Natural killer cell (primary cell): ENCODE measurements at regions not wholly inside any gene's neighbourhood (a gene's known extent, or its start where the extent isn't known, plus 50 kb on each side); places are given as distances from the start of the nearest gene placed in this dataset.

ENCODE experiments used
- ATAC-seq, 3 donors: fragments of 150-1000 bp in 2 of 3; fragments of 200-7000 bp in 1 of 3; cut with Tn5 transposase; 1 replicate in 1 of 3; 2 replicates in 2 of 3; pipeline ENCODE4 v1.10.0; 2021; ENCODE audit warnings: mild to moderate bottlenecking in 2 of 3, moderate library complexity in 2 of 3
- DNase-seq, 2 donors: peaks; one replicate each; pipeline versions ENCODE4 v3.0.0 to v3.0.0-alpha.2; 2013 to 2021; ENCODE audit warnings: mixed read lengths in 1 of 2
- H3K27ac ChIP-seq: one replicate; pipeline ENCODE4 v1.5.1; 2013; ENCODE audit warnings: mild to moderate bottlenecking, low read length
- H3K27me3 ChIP-seq: one replicate; pipeline ENCODE4 v1.6.1; 2013; ENCODE audit warnings: low read length; ENCODE audit not compliant: control insufficient read depth, insufficient read depth
- H3K36me3 ChIP-seq: one replicate; pipeline ENCODE4 v1.6.1; 2013; ENCODE audit warnings: low read length; ENCODE audit not compliant: control insufficient read depth, insufficient read depth
- H3K4me1 ChIP-seq: one replicate; pipeline ENCODE4 v1.6.1; 2013; ENCODE audit warnings: low read length; ENCODE audit not compliant: control insufficient read depth, insufficient read depth
- H3K4me3 ChIP-seq: one replicate; pipeline ENCODE4 v1.5.1; 2013; ENCODE audit warnings: low read length
- H3K9me3 ChIP-seq: one replicate; pipeline ENCODE4 v1.6.1; 2013; ENCODE audit warnings: low read length; ENCODE audit not compliant: control insufficient read depth, insufficient read depth
- H3K27ac Mint-ChIP-seq, 2 donors: one replicate each; pipeline ENCODE4 v1.8.0; 2022; ENCODE audit warnings: mild to moderate bottlenecking in 2 of 2, mixed read lengths in 2 of 2, moderate library complexity in 1 of 2
- H3K27me3 Mint-ChIP-seq, 2 donors: one replicate each; pipeline ENCODE4 v1.8.0; 2022; ENCODE audit warnings: low read depth in 2 of 2, mixed read lengths in 2 of 2
- H3K36me3 Mint-ChIP-seq: one replicate; pipeline ENCODE4 v1.8.0; 2022; ENCODE audit warnings: mixed read lengths
- H3K4me1 Mint-ChIP-seq, 2 donors: one replicate each; pipeline ENCODE4 v1.8.0; 2022; ENCODE audit warnings: mixed read lengths in 2 of 2
- H3K4me3 Mint-ChIP-seq: one replicate; pipeline ENCODE4 v1.8.0; 2022; ENCODE audit warnings: mild to moderate bottlenecking, moderate library complexity, mixed read lengths
- H3K9me3 Mint-ChIP-seq, 2 donors: one replicate each; pipeline ENCODE4 v1.8.0; 2022; ENCODE audit warnings: mixed read lengths in 2 of 2
- CTCF ChIP-seq: fragments of 200-600 bp; IDR thresholded peaks from one replicate; pipeline ENCODE4 v1.8.0; 2022; ENCODE audit warnings: antibody characterized with exemption
- WGBS: methylation state at CpG from one replicate; pipeline ENCODE4 v1.1.7; 2013; ENCODE audit warnings: missing lambda C conversion rate; ENCODE audit not compliant: insufficient coverage; 5-methylcytosine and 5-hydroxymethylcytosine counted together
- intact Hi-C: fragments of 100-400 bp; cut with micrococcal nuclease; formaldehyde crosslinking; loops from one replicate; pipeline ENCODE4 v1.14.2; 2022

DNA sequence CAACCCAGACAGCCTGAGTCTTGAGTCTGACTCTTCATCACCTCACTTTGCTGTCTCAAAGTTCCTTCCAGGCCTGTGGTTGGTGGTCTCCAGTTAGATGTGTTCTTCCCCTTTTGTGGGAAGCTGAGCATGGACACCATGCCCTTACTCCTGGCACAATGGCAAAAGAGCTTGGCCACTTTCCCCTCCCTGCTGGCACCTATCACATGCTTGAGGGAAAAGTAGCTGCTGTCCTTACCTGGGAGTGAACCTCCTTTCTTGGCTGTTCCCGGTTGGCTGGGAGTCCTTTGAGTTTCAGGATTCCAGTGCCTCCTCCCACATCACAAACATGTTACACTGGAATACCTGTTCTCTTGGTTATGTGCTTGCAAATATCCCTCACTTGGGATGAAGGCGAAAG lies 97.8 kb downstream of the GATA6 start:
- no peak overlapping the region for H3K27ac ChIP-seq
- ATAC-seq (no peak), DNase-seq (no peak)
- Mint-ChIP-seq H3K27ac (peak overlapping the region in 1 of 2 donors; percentile 41), H3K4me3 (no peak overlapping the region), H3K9me3 (no peaks in the 10 kb centered on the region), H3K27me3 (peaks cover 28 to 36% of the 10 kb centered on the region in 2 donors), H3K36me3 (peaks cover 15% of the 10 kb centered on the region), H3K4me1 (peaks cover 29% of the 10 kb centered on the region in 2 donors)
- no peaks in the 10 kb centered on the region for H3K9me3 ChIP-seq
- H3K4me1 ChIP-seq: peaks cover 25% of the 10 kb centered on the region
- no peak for TF ChIP-seq CTCF
- 88% methylated on average over 2 of the region's 2 CpGs for WGBS
- H3K4me3 ChIP-seq: no peak overlapping the region
- no peaks in the 10 kb centered on the region for H3K36me3 ChIP-seq
- no peaks in the 10 kb centered on the region for H3K27me3 ChIP-seq
- intact Hi-C loops: loop anchor here (10.0 kb wide), 1 partner anchor 102 kb away; the partner anchor contains the start of gene GATA6

- H3K9me3 Mint-ChIP-seq: no peaks in the 10 kb centered on the region
- no peaks in the 10 kb centered on the region for H3K36me3 ChIP-seq
- H3K4me3 Mint-ChIP-seq: no peak overlapping the region
- no peaks in the 10 kb centered on the region for H3K9me3 ChIP-seq
- no peak for TF ChIP-seq CTCF
- no peak overlapping the region for H3K27ac ChIP-seq
- no peaks in the 10 kb centered on the region for H3K27me3 ChIP-seq
- no peak overlapping the region for H3K27ac Mint-ChIP-seq
- DNase-seq: no peak
- intact Hi-C loops: loop anchor here (10.0 kb wide), 1 partner anchor 101 kb away; the partner anchor contains the start of gene GATA6
- H3K27me3 Mint-ChIP-seq: peaks cover 22 to 27% of the 10 kb centered on the region in 2 donors
- H3K36me3 Mint-ChIP-seq: peaks cover 15% of the 10 kb centered on the region
- H3K4me3 ChIP-seq: no peak overlapping the region
- peaks cover 38% of the 10 kb centered on the region in 2 donors for H3K4me1 Mint-ChIP-seq
- WGBS: 96% methylated on average over 4 of the region's 4 CpGs
- ATAC-seq: no peak
- H3K4me1 ChIP-seq: peaks cover 29% of the 10 kb centered on the region
Measured at GRCh38 chr18:22265838-22266237, 96.4 kb downstream of the GATA6 start.

DNA sequence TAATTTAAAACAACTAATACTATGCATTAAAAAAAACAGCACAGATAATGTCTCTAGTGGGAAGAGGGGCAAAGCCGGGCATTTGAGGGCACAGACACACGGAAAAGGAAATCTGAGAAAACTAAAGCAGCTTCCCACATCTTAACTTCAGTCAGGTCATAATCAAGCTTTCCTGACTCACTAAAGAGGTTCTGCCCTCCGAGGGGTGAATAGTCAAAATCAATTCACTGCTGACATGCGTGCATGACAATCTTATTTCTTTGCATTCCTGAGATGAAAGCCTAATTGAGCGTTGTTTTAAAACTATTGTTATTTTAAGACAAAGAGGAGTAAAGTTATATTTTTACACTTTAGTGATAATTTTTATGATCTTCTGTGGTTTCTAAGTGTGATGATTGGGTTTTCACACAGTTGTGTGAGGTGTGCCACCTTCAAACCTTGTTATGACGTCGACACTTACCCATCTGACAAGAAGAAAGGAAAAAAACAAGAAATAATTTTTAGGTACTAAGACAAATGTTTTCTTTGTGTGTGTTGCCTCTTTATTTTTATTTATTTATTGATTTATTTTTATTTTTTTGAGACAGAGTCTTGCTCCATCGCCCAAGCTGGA lies 90.9 kb downstream of the GATA6 start:
- H3K27ac ChIP-seq: peak overlapping the region; percentile 66
- ATAC-seq (peak; percentile 78 to 91 (median 80)), DNase-seq (peak; percentile 54 to 74)
- H3K4me1 Mint-ChIP-seq: peaks cover 56 to 65% of the 10 kb centered on the region in 2 donors
- H3K4me1 ChIP-seq: peaks cover 42% of the 10 kb centered on the region
- H3K4me3 Mint-ChIP-seq: peak overlapping the region; percentile 56
- H3K27me3 Mint-ChIP-seq: peaks cover 31 to 34% of the 10 kb centered on the region in 2 donors
- WGBS: 53% methylated on average over 6 of the region's 8 CpGs
- no peaks in the 10 kb centered on the region for H3K36me3 ChIP-seq
- H3K9me3 ChIP-seq: no peaks in the 10 kb centered on the region
- H3K36me3 Mint-ChIP-seq: peaks cover 7% of the 10 kb centered on the region
- H3K4me3 ChIP-seq: no peak overlapping the region
- TF ChIP-seq CTCF: no peak
- intact Hi-C loops: loop anchor here (1.0 to 10.0 kb wide), 5 partner anchors 22 to 131 kb away; partner anchors contain the start of gene GATA6
- no peaks in the 10 kb centered on the region for H3K9me3 Mint-ChIP-seq
- no peaks in the 10 kb centered on the region for H3K27me3 ChIP-seq
- peak overlapping the region; percentile 76 to 82 for H3K27ac Mint-ChIP-seq
